GM18861 (cell line): ENCODE measurements at regions not wholly inside any gene's neighbourhood (a gene's known extent, or its start where the extent isn't known, plus 50 kb on each side); places are given as distances from the start of the nearest gene placed in this dataset.

ENCODE experiments used
- ATAC-seq: cut with Tn5 transposase; IDR thresholded peaks from one replicate; pipeline ENCODE4 v1.9.1; 2021; ENCODE audit not compliant: unreplicated experiment

GRCh38 chr9:86893811-86894490, 53.4 kb downstream of the GAS1 start:
- ATAC-seq = no peak

GRCh38 chr9:86892576-86892975, 54.7 kb downstream of the GAS1 start:
- ATAC-seq = no peak

DNA sequence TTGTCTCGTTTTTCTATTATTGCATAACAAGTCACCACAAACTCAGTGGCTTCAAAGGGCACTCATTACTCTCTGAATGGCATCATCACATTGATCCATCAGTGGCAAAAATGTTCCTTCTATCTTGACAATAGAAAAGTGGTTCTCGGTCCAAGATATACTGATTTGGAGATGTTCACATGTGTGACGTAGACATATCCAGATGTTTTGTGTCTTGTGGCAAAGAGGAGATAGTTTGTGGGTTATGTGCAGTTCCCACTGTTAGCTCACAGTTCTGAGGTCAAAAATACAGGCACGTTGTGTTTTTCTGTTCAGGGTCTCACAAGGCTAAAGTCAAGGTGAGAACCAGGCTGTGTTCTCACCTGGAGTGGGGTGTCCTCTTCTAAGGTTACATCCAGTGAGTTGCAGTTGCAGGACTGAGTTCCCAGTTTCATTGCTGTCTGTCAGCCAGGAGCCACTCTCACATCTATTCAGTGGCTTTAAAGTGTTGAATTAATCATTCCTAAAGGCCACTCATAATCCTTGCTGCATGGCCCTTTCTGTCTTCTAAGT, 55.3 kb downstream of the GAS1 start:
- ATAC-seq = no peak

- ATAC-seq = no peak
Observed at GRCh38 chr9:86891091-86891490, 56.2 kb downstream of the GAS1 start.

GRCh38 chr9:86885232-86885631, 62.1 kb downstream of the GAS1 start:
- no peak for ATAC-seq

DNA sequence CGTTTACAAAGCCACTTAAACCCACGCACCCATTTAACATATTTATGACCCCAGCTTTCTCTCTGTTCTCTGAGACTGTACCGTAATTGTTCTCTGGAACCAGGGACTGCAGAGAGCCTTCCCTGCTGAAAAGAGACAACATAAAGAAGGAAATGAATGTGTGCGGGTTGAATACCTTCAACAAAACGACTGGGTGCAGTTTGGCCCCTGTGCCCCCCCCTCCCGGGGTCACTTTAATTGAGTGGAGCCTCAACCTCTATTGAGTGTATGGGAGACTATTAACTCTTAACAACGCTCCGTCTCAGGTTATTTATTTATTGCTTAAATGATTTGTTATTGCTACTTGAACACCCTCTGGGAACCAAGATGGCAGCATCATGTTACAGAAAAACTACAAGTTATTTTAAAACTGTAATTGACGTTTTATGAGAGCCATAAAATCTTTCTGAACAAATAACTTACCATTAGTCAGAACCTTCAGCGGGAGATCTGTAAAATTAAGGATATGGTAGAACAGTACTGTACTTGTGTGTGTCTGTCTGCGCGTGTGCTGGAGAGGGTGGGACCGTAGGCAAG, 70.6 kb downstream of the GAS1 start:
- no peak for ATAC-seq

GRCh38 chr9:86868616-86869015, 78.7 kb downstream of the GAS1 start:
- no peak for ATAC-seq

GRCh38 chr9:86867804-86868313, 79.4 kb downstream of the GAS1 start:
- no peak for ATAC-seq

- no peak for ATAC-seq
Observed at GRCh38 chr9:86865952-86866351, 81.4 kb downstream of the GAS1 start.

DNA sequence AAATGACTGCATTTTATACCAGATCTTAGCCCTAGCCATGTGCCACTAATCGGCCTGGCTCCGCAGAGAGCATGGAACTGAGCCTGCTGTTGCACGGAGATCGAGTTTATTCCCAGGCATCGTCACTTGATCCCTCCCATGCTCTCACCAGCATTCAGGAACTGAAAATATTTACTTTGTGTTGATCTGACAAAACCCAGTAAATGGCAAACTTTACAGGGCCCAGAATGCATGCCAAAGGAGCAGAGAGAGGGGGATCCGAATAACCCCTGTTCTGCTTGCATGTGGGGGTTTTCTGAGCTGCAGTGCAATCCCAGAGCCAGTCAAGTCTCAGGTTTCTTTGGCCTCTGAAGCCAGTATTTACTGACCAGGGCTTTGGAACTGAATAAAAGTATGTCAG, 87.3 kb downstream of the GAS1 start:
- ATAC-seq = no peak

- ATAC-seq = no peak
Observed at GRCh38 chr9:86859056-86859455, 88.2 kb downstream of the GAS1 start.

GRCh38 chr9:86858009-86858408, 89.3 kb downstream of the GAS1 start:
- ATAC-seq = no peak

GRCh38 chr9:86856259-86856658, 91.0 kb downstream of the GAS1 start:
- ATAC-seq = no peak

DNA sequence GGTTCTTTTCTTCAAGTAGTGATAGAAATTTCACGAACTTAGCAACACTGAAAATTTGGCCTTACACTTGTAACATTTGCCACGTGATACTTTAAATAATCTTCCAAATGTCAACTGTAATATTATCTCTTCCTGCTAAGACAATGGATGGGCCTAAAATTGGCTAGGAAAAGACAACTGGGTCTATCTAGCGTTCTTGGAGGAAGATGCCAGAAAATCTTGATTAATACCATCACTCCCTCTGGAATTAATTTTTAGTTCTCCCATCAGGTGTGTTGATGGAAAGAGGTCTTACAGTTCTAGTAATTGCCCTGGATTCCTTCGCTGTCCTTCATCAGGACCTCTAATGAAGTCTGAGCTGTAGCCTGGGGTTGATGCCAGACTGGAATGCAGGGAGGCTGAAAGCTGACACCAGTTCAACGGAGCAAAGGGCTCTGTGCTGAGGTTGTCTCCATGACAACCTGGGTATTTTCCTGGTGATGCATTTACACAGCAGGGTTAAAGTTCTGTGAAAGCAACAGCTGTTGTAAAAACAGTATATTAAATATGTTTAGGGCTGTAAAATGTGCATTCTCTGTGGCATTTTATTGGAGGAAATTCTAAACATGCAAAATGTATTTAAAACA, 92.3 kb downstream of the GAS1 start:
- ATAC-seq = no peak

DNA sequence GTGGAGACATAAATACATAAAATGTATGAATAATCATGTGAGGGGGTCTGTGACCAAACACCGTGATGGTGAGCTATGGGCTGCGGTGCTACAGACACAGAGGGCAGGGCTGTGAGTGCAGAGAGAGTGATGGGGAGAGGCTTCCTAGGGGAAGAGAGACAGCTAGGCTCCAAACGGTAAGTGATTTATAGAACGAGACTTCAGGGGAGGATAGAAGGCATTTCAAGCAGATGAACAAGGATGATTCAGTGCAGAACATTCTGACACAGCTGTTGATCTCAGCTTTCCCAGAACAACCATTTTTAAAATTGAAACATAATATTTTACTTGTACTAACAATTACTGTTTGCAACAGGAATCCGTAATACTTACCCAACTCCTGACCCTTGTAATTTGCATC, 100.7 kb downstream of the GAS1 start:
- ATAC-seq = no peak

DNA sequence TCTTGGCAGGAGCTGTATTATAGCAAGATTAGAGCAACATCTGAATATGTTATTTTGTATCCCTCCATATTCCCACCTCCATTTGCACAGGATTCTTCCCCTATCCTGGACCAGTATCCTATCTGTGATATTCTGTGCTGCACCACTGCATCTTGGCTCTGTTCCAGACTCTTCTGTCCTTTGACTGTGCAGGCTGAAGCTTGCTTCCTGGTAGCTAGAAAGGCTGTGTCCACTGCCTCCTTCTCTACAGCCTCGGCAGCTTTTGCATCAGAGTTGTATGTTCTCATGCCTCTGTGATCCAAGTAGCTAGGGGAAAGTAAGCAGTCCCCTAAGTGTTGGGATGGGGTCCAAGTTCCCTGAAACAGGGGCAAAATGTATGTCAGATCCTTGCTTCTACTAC, 104.1 kb downstream of the GAS1 start:
- ATAC-seq = no peak

DNA sequence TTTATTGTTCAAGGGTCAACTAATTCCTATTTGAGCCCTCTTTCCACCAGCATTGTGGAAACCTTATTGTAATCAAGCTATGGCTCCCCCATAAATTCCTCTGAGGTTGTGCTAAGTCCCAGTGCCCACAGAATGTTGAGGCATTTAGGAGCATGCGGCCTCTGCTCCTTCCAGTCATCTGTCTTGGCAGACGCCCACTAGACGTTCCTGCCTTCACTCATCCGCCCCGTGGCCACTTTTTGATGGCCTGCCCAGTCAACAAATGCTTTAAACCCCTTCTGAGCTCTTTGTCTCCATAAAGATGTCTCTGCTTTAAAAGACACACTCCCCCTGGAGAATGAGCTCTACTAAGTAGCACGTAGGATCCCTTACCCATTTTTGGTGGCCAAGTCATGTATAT, 104.7 kb downstream of the GAS1 start:
- ATAC-seq = no peak

- ATAC-seq = no peak
Observed at GRCh38 chr9:86839522-86839921, 107.8 kb downstream of the GAS1 start.

GRCh38 chr9:86838519-86839497, 108.5 kb downstream of the GAS1 start:
- ATAC-seq = no peak

- no peak for ATAC-seq
Observed at GRCh38 chr9:86837345-86837744, 110.0 kb downstream of the GAS1 start.

- peak; percentile 97 for ATAC-seq
Observed at GRCh38 chr9:86836797-86837196, 110.5 kb downstream of the GAS1 start.
